Breast epithelium (tissue), 4 donors: ENCODE measurements at regions not wholly inside any gene's neighbourhood (a gene's known extent, or its start where the extent isn't known, plus 50 kb on each side); places are given as distances from the start of the nearest gene placed in this dataset.

ENCODE experiments used
- DNase-seq, 2 donors: peaks; one replicate each; pipeline ENCODE4 v3.0.0-alpha.2; 2019; ENCODE audit warnings: low spot score in 2 of 2
- H3K27ac ChIP-seq, 2 donors: fragments of 200-600 bp; sonication (generic) in 1 of 2; one replicate each; pipeline ENCODE4 v1.5.1; 2016 to 2019; ENCODE audit warnings: mild to moderate bottlenecking in 1 of 2
- H3K27me3 ChIP-seq, 2 donors: fragments of 200-600 bp; sonication (generic) in 1 of 2; one replicate each; pipeline versions ENCODE4 v1.5.1 to v1.6.0; 2017 to 2019; ENCODE audit warnings: control low read depth in 1 of 2, mild to moderate bottlenecking in 1 of 2
- H3K36me3 ChIP-seq: fragments of 200-600 bp; one replicate; pipeline ENCODE4 v1.5.1; 2019
- H3K4me1 ChIP-seq, 2 donors: fragments of 200-600 bp; sonication (generic); one replicate each; pipeline ENCODE4 v1.5.1; 2016 to 2019; ENCODE audit warnings: control low read depth in 1 of 2
- H3K4me3 ChIP-seq, 3 donors: fragments of 200-600 bp; sonication (generic); 1 replicate in 2 of 3; 2 replicates in 1 of 3; pipeline ENCODE4 v1.5.1; 2016 to 2019; ENCODE audit warnings: mild to moderate bottlenecking in 3 of 3, moderate library complexity in 2 of 3
- H3K9me3 ChIP-seq, 2 donors: fragments of 200-600 bp; sonication (generic) in 1 of 2; one replicate each; pipeline ENCODE4 v1.5.1; 2016 to 2019; ENCODE audit warnings: control low read depth in 1 of 2
- POLR2A ChIP-seq: fragments of 450-650 bp; IDR thresholded peaks from one replicate; pipeline ENCODE4 v1.6.1; 2016; ENCODE audit warnings: antibody characterized with exemption, mild to moderate bottlenecking, moderate library complexity
- POLR2AphosphoS5 ChIP-seq, 3 donors: sonication (generic); formaldehyde crosslinking; IDR thresholded peaks; one replicate each; pipeline ENCODE4 v1.6.1; 2017; ENCODE audit warnings: antibody characterized with exemption in 3 of 3
- intact Hi-C: fragments of 100-400 bp; cut with DNase I; formaldehyde crosslinking; loops from one replicate; pipeline ENCODE4 v1.15.1; 2023; ENCODE audit warnings: low total_unique reads
- TF ChIP-seq, protein P1 (sequence below), 3 donors: fragments of 450-650 bp; IDR thresholded peaks; one replicate each; pipeline ENCODE4 v1.5.1; 2016 to 2017; ENCODE audit warnings: antibody characterized with exemption in 3 of 3, mild to moderate bottlenecking in 3 of 3, moderate library complexity in 3 of 3

DNA sequence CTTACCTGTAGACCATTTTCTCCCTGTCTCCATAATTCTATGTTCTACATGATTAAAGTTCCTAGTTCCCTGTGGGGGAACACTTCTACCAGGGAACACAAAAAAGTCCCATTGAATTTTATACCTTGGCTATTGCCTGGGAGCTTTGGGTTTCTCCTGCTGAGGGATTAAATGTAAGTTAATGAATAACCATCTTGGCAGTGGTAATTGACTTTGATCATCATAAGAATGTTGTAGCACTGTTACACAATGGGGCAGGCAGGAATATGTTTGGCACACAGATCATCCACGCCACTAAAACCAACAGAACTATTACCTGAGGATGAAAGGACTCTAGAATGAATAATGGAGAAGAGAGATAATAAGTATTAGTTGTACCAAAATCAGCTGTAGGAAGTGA lies 1106.2 kb upstream of the GJE1 start:
- intact Hi-C loops = no loop called here
- TF ChIP-seq POLR2A (no peak), POLR2AphosphoS5 (IDR thresholded peaks at IDR 0.05) (no peak)
- TF ChIP-seq, protein P1, sequence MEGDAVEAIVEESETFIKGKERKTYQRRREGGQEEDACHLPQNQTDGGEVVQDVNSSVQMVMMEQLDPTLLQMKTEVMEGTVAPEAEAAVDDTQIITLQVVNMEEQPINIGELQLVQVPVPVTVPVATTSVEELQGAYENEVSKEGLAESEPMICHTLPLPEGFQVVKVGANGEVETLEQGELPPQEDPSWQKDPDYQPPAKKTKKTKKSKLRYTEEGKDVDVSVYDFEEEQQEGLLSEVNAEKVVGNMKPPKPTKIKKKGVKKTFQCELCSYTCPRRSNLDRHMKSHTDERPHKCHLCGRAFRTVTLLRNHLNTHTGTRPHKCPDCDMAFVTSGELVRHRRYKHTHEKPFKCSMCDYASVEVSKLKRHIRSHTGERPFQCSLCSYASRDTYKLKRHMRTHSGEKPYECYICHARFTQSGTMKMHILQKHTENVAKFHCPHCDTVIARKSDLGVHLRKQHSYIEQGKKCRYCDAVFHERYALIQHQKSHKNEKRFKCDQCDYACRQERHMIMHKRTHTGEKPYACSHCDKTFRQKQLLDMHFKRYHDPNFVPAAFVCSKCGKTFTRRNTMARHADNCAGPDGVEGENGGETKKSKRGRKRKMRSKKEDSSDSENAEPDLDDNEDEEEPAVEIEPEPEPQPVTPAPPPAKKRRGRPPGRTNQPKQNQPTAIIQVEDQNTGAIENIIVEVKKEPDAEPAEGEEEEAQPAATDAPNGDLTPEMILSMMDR (IDR thresholded peaks at IDR 0.05) = no peak

DNA sequence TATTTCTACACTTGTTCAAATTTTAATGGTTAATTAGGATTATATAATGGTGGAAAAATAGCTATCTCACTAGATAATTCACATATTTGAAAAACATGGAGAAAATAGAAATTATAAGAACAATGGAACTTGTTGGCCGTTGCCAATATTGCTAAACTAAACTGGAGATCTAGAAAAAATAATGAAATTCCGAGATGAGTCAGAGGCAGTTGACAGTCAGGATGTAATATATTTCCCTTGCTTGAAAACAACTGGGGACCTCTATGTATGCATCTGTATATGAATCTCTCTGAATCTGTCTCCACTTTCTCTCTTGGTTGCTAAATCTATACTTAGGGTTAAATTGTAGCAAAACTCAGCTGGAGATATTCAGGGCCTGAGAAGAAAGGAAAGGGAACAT lies 1108.2 kb upstream of the GJE1 start:
- no peaks in the 10 kb centered on the region for H3K4me1 ChIP-seq
- no peaks in the 10 kb centered on the region for H3K27me3 ChIP-seq
- DNase-seq = no peak
- no peak overlapping the region for H3K4me3 ChIP-seq
- no peaks in the 10 kb centered on the region for H3K36me3 ChIP-seq
- TF ChIP-seq POLR2A (no peak), POLR2AphosphoS5 (IDR thresholded peaks at IDR 0.05) (no peak)
- TF ChIP-seq, protein P1 (IDR thresholded peaks at IDR 0.05) = no peak
- intact Hi-C loops = no loop called here
- no peaks in the 10 kb centered on the region for H3K9me3 ChIP-seq
- H3K27ac ChIP-seq = no peak overlapping the region

More for the DNA sequence above, 1106.2 kb upstream of the GJE1 start:
- no peaks in the 10 kb centered on the region for H3K27me3 ChIP-seq
- no peak for DNase-seq
- H3K4me1 ChIP-seq = no peaks in the 10 kb centered on the region
- no peak overlapping the region for H3K4me3 ChIP-seq
- no peaks in the 10 kb centered on the region for H3K9me3 ChIP-seq
- H3K27ac ChIP-seq = no peak overlapping the region
- H3K36me3 ChIP-seq = no peaks in the 10 kb centered on the region

DNA sequence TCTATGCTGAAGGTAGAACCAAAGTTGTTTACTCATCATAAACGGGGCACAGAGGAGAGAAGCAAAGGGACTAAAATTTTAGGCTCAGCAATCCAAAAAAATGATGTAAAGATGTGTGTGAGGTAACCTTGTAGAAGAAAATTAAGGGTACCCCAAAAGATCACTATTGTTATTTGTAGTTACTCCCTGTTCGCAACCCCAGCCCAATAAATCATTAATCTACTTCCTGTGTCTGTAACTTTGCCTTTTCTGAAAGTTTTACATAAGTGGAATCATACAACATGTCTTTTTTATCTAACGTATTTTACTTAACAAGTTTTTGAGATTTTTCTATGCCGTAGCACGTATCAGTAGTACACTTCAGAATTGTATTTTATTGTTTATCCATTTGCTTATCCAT lies 1114.8 kb upstream of the GJE1 start:
- DNase-seq = no peak
- no peaks in the 10 kb centered on the region for H3K27me3 ChIP-seq
- no peak overlapping the region for H3K4me3 ChIP-seq
- no peaks in the 10 kb centered on the region for H3K36me3 ChIP-seq
- no peaks in the 10 kb centered on the region for H3K4me1 ChIP-seq
- H3K27ac ChIP-seq = no peak overlapping the region
- TF ChIP-seq, protein P1 (IDR thresholded peaks at IDR 0.05) = no peak
- intact Hi-C loops = loop anchor here (5.0 kb wide), 1 partner anchor 606 kb away; no protein-coding TSS in a partner anchor
- H3K9me3 ChIP-seq = no peaks in the 10 kb centered on the region

DNA sequence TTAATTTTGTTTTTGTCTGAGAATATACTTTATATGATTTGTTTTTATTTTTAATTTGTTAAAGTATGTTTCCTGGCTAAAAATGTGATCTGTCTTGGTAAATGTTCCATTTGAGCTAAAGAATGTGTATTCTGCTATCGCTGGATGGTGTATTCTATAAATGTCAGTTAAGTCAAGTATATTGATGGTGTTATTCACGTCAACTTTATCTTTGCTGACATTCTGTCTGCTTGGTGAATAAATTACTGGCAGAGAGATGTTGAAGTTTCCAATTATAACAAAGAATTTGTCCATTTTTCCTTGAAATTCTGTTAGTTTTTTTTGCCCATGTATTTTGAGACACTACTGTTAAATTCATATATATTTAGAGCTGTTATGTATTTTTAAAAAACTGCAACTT lies 1131.8 kb upstream of the GJE1 start:
- no peak overlapping the region for H3K27ac ChIP-seq
- H3K4me3 ChIP-seq = no peak overlapping the region
- intact Hi-C loops = no loop called here
- H3K27me3 ChIP-seq = no peaks in the 10 kb centered on the region
- H3K4me1 ChIP-seq = no peaks in the 10 kb centered on the region
- H3K9me3 ChIP-seq = no peaks in the 10 kb centered on the region
- H3K36me3 ChIP-seq = no peaks in the 10 kb centered on the region
- TF ChIP-seq, protein P1 (IDR thresholded peaks at IDR 0.05) = no peak
- TF ChIP-seq POLR2AphosphoS5 (IDR thresholded peaks at IDR 0.05) = no peak
- no peak for TF ChIP-seq POLR2A
- no peak for DNase-seq

- DNase-seq = no peak
- no peaks in the 10 kb centered on the region for H3K27me3 ChIP-seq
- H3K36me3 ChIP-seq = no peaks in the 10 kb centered on the region
- TF ChIP-seq POLR2AphosphoS5 (IDR thresholded peaks at IDR 0.05) = no peak
- TF ChIP-seq, protein P1 (IDR thresholded peaks at IDR 0.05) = no peak
- no peaks in the 10 kb centered on the region for H3K4me1 ChIP-seq
- no peak overlapping the region for H3K27ac ChIP-seq
- H3K4me3 ChIP-seq = no peak overlapping the region
- peaks cover 0 to 7% of the 10 kb centered on the region in 2 donors for H3K9me3 ChIP-seq
- intact Hi-C loops = no loop called here
Measured at GRCh38 chr6:140993515-140993914, 1139.2 kb upstream of the GJE1 start.
